GM12878 (cell line): ENCODE measurements at regions not wholly inside any gene's neighbourhood (a gene's known extent, or its start where the extent isn't known, plus 50 kb on each side); places are given as distances from the start of the nearest gene placed in this dataset.

ENCODE experiments used
- CEBPB ChIP-seq, 2 experiments: fragments of 150-350 bp in 1 of 2; IDR thresholded peaks; 2 replicates each; pipeline ENCODE4 v1.6.1; 2012 to 2014; ENCODE audit warnings: low read depth in 2 of 2, low read length in 2 of 2, borderline replicate concordance in 1 of 2, inconsistent platforms in 1 of 2
- POLR2A ChIP-seq: IDR thresholded peaks from 2 replicates; pipeline ENCODE4 v1.6.1; 2011; ENCODE audit warnings: low read depth, mild to moderate bottlenecking, low read length
- POU2F2 ChIP-seq: IDR thresholded peaks from 3 replicates; pipeline ENCODE4 v1.6.1; 2011; ENCODE audit warnings: low read depth, mild to moderate bottlenecking, low read length, borderline replicate concordance
- RAD21 ChIP-seq: IDR thresholded peaks from 2 replicates; pipeline ENCODE4 v1.6.1; 2011; ENCODE audit warnings: mild to moderate bottlenecking, low read depth, low read length, moderate library complexity; ENCODE audit not compliant: insufficient read depth
- TF ChIP-seq, protein P1 (sequence below), 3 experiments: IDR thresholded peaks in 2 of 3; conservative IDR thresholded peaks in 1 of 3; 2 replicates each; pipeline ENCODE4 v1.5.1; 2011; ENCODE audit warnings: low read depth in 3 of 3, low read length in 3 of 3, mild to moderate bottlenecking in 3 of 3, control low read depth in 2 of 3, moderate library complexity in 2 of 3, inconsistent platforms in 1 of 3, mixed read lengths in 1 of 3; ENCODE audit not compliant: control insufficient read depth in 2 of 3, insufficient read depth in 1 of 3; ENCODE audit errors: extremely low read depth in 1 of 3
- TF ChIP-seq, protein P2 (sequence below): IDR thresholded peaks from 2 replicates; pipeline ENCODE4 v1.6.1; 2012; ENCODE audit warnings: mild to moderate bottlenecking, low read depth, low read length
- TF ChIP-seq, protein P3 (sequence below): IDR thresholded peaks from 2 replicates; pipeline ENCODE4 v1.6.1; 2012; ENCODE audit warnings: low read depth, low read length, improper control_type of control experiment
- TF ChIP-seq, protein P4 (sequence below): IDR thresholded peaks from 2 replicates; pipeline ENCODE4 v1.6.1; 2012; ENCODE audit warnings: low read depth, low read length, improper control_type of control experiment

DNA sequence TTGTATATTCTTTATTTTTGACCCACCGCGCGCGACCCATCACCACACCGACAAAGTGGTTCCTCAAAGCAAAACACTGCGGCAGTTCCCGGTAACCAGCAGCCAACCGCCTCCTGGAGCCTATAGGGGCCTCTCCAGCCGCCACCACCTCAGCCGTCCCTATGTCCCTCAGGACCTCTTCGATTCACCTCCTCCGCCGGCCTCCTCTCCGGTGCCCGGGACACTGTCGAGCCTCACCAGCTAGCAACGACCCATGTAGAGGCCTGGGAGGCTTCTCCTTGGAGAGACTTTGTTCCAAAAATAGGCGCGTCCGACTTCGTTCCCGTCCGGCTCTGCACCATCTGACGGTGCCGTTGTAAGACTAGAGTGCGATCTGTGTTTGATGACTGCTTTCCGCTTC, 158.8 kb downstream of the HGF start:
- TF ChIP-seq, protein P1, sequence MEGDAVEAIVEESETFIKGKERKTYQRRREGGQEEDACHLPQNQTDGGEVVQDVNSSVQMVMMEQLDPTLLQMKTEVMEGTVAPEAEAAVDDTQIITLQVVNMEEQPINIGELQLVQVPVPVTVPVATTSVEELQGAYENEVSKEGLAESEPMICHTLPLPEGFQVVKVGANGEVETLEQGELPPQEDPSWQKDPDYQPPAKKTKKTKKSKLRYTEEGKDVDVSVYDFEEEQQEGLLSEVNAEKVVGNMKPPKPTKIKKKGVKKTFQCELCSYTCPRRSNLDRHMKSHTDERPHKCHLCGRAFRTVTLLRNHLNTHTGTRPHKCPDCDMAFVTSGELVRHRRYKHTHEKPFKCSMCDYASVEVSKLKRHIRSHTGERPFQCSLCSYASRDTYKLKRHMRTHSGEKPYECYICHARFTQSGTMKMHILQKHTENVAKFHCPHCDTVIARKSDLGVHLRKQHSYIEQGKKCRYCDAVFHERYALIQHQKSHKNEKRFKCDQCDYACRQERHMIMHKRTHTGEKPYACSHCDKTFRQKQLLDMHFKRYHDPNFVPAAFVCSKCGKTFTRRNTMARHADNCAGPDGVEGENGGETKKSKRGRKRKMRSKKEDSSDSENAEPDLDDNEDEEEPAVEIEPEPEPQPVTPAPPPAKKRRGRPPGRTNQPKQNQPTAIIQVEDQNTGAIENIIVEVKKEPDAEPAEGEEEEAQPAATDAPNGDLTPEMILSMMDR (IDR thresholded peaks at IDR 0.05 in 2 of 3, conservative IDR thresholded peaks at IDR 0.05 in 1 of 3; ENCODE audit: control insufficient read depth in 2 of 3, extremely low read depth in 1 of 3, insufficient read depth in 1 of 3, low read depth in 3 of 3, low read length in 3 of 3): no peak
- TF ChIP-seq, protein P2, sequence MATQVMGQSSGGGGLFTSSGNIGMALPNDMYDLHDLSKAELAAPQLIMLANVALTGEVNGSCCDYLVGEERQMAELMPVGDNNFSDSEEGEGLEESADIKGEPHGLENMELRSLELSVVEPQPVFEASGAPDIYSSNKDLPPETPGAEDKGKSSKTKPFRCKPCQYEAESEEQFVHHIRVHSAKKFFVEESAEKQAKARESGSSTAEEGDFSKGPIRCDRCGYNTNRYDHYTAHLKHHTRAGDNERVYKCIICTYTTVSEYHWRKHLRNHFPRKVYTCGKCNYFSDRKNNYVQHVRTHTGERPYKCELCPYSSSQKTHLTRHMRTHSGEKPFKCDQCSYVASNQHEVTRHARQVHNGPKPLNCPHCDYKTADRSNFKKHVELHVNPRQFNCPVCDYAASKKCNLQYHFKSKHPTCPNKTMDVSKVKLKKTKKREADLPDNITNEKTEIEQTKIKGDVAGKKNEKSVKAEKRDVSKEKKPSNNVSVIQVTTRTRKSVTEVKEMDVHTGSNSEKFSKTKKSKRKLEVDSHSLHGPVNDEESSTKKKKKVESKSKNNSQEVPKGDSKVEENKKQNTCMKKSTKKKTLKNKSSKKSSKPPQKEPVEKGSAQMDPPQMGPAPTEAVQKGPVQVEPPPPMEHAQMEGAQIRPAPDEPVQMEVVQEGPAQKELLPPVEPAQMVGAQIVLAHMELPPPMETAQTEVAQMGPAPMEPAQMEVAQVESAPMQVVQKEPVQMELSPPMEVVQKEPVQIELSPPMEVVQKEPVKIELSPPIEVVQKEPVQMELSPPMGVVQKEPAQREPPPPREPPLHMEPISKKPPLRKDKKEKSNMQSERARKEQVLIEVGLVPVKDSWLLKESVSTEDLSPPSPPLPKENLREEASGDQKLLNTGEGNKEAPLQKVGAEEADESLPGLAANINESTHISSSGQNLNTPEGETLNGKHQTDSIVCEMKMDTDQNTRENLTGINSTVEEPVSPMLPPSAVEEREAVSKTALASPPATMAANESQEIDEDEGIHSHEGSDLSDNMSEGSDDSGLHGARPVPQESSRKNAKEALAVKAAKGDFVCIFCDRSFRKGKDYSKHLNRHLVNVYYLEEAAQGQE: no peak
- TF ChIP-seq, protein P3, sequence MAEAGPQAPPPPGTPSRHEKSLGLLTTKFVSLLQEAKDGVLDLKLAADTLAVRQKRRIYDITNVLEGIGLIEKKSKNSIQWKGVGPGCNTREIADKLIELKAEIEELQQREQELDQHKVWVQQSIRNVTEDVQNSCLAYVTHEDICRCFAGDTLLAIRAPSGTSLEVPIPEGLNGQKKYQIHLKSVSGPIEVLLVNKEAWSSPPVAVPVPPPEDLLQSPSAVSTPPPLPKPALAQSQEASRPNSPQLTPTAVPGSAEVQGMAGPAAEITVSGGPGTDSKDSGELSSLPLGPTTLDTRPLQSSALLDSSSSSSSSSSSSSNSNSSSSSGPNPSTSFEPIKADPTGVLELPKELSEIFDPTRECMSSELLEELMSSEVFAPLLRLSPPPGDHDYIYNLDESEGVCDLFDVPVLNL: no peak
- no peak for TF ChIP-seq CEBPB (IDR thresholded peaks at IDR 0.05; ENCODE audit: borderline replicate concordance in 1 of 2, low read depth in 2 of 2, low read length in 2 of 2)
- no peak for TF ChIP-seq POU2F2
- TF ChIP-seq POLR2A: no peak
- no peak for TF ChIP-seq RAD21
- TF ChIP-seq, protein P4, sequence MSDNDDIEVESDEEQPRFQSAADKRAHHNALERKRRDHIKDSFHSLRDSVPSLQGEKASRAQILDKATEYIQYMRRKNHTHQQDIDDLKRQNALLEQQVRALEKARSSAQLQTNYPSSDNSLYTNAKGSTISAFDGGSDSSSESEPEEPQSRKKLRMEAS: no peak
